Renal cortical epithelial cell (primary cell): ENCODE measurements at regions not wholly inside any gene's neighbourhood (a gene's known extent, or its start where the extent isn't known, plus 50 kb on each side); places are given as distances from the start of the nearest gene placed in this dataset.

Experiments used
- DNase-seq: peaks from one replicate; pipeline ENCODE4 v3.0.0-alpha.2; 2011; ENCODE audit warnings: low read depth

DNA sequence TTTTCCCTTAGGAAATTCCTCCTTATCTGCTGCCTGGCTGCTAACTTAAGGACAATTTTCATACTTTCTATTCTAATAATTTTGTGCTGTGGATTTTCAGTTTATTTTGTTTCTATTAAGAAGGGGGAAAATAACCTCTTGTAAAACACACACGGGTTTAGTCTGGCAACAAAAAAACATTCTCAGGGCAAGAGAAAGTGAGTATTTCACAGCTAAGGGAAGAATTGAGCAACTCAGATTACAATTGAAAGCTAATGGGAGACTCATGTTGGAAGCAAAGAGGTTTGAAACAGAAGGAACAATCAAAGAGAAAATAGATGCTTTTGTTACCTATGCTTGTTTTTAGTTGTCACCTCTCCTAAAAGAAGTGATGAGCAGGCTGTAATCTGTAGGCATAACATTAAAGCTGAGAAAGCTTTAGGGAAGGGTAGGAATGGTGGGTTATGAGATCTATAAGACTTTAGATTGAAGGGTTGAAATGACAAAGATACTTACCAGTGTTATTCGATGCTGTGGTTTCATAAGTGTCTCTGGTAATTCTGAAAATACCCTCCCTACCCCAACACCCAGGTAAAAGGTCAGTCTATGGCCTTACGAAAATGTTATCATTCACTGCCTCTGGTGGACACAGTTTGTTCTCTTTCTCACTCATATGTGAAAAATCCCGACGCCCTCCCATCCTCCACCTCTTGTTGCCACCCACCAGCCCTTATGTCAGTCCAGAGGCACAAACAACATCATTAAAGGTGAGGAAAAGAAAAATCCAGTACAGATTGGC lies 510.9 kb downstream of the TXNL1 start:
- no peak for DNase-seq

DNA sequence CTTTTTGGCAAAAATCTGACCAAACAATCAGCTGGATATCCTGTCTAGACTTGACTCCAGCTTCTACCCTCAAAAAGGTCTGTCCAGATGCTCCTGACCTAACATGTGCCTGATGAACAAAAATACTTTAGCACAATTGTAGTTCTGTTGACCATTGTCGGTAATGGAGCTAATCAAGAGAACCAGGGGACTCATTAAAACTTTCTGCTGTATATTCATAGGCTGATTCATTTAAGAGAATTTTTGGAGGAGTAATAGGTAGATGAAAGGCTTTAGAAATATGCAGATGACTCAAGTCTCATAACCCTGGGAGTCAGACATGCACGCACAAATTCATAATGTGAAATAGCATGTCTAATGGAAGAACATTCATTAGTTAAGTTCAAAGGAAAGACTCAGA lies 514.2 kb downstream of the TXNL1 start:
- no peak for DNase-seq

DNA sequence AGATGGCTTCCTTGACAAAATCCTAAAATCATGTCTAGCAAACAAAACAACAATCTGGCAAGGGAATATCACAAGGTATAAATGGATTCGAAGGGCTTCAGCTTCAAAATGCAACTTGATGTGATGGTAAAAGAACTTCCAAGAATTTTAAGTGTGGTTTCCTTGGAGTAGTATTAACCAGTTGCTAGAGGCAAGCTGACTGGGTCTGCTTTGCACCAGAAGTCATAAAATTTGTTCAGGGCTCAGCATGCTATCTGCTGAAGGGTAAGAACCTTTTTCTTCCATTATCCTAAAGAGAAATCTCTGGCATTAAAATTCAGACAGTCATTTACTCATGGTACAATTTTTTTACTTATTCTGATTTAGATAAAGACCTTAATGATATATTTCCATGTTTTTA lies 516.7 kb downstream of the TXNL1 start:
- DNase-seq = no peak

DNA sequence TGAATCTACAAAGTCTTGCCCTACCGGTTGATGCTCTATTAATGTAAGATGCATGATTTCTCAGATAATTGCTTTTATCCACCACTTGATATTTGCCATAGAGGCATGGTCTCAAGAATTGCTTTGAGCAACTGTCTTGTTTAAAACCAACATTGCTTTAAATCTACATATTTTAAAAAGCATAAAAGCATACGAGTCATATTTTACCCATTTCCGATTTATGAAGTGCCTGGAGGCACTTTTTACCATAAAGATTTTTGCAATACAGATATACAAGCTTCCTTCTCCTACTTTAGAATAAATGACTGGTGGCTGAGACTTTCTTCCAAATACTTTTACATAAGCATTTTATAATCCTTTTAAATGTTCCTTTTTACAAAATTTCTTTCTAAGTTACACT lies 517.6 kb downstream of the TXNL1 start:
- DNase-seq = no peak

DNA sequence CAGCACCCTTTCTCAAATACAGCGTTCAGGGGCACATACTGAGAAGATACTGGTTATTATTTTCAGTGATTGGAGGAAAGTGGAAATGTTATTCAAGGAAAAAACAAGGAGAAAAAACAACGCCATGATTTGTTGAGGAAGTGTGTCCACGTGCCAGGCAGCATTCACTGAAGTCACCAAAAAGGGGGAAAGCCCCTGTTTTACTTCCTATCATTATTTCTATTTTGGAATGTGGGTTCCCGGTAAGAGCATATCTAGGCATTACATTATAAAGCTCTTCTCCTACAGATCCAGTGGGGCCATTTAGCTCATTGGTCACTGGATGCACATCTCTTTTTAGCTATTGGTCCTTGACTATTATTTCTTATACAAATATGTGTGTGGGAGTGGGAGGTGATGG lies 518.7 kb downstream of the TXNL1 start:
- DNase-seq = no peak

DNA sequence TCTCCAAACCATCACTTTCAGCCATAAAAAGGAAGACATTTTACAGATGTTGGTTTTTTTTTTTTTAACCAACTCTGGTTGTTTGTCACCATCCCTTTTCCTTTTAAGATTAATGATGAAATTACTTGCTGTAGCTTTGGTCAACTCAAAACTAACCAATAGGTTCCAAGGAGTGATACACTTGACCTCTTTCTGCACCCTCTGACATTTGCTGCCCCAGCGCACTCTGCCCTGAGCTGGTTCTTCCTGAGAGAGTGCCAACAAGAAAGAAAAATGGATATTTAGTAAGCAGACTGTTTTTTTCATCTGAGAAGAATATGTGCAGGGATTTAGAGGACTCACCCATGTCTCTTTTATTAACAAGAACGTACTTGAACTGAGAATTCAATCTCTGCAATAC lies 520.0 kb downstream of the TXNL1 start:
- DNase-seq = no peak

DNA sequence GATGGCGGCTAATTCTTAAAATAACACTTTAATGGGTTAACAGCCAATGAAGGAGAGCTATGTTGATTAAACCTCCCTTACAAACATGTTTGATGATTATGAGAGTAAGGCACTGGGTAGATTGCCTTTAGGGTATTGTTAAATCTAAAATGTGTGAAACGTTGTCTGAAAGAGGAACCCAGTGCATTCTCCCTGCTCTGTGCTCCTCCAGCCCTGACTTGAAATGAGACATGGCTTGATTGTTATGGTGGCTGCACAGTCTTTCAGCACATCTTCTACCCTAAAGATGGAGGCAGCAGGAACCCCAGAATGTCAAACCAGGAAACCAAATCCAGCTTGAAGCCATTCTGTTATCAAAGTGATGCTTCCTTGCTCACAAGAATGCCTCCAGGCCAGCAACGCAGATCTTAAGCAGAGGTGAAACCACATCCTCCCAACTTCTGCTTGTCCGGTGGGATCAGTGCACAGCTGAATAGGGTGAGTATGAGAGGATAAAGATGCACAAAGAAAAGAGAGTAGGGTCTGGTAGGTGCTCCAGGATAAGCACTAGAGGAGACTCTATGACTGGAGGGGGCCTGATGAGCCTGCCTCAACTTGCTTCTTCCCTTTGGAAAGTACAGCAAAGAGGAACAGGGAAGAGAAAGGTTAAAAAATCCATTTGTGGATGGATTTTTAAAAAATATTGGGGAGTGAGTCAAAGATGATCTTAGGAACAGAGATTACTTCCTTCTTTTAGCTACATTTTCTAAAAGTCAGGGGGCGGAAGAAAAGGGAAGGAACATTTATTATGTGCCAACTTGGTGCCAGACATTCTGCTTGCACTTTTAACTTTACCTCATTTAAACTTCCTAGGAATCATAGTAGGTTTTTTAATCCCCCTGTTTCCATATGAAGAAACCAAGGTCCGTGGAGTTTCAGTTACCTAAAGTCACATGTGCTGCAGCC lies 523.0 kb downstream of the TXNL1 start:
- DNase-seq = no peak

DNA sequence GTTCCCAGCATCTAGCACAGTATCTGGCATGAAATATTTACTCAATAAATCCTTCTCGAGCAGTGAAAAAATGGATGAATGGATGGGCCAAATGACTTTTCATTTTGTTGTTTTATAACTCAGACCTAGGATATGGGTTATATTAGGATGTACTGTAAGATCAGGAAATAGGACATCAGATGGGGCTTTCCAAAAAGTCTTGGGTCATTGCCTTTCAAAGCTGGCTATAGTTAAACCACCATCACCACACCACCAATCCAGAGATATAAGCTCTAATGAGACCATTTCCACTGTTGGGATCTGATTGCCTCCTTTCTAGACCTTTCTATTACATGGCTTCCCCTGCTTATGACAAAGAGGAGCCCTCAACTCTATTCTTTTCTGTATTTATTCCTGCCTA lies 525.0 kb upstream of the TCF4 start:
- DNase-seq = no peak

DNA sequence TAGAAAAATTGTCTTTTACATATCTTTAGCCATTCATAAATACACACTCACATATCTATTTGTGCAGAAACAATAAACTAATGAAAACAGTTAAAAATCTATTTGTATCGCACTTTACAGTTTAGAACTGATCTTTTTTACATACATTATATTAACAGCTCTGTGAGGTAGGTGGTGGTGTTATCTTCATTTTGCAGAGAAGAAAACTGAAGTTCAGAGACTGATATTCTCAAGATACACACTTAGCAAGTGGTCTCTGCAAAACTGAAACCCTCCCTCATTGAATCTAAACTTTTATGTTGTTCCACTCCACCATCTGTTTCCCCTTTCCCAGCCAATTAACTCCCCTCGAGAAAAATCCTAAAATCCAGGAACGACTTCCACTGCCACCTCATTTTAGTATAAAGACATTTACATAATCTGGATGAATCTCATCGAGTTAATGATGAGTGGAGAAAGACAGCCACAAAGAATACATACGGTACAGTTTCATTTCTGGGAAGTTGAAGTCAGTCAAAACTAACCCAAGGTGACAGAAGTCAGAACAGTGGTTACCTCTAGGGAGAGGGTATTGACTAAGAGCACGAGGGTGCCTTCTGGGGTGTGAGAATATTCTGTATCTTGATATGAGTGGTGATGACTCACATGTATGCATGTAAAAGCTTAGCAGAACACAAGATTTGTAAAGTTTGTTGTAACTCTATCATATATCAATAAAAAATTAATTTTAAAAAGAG lies 524.2 kb upstream of the TCF4 start:
- DNase-seq = no peak

DNA sequence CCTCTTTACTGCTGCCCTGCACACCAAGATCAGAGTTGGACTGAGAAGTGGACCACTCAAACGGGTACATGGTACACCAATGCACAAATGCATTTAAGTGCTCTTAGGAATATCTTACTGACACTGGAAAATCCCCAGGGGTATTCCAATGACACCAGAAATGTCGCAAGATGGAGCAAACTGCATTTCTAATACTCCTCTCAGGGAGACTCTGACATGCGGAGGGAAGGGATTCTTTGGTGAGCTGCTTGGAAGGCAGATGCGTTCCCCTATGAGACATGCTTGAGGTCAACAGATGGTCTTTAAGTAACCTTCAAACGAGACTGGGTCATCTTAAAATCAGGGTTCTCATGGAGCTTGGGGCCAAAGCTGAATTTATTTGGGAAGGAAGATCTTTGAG lies 521.8 kb upstream of the TCF4 start:
- DNase-seq = no peak

DNA sequence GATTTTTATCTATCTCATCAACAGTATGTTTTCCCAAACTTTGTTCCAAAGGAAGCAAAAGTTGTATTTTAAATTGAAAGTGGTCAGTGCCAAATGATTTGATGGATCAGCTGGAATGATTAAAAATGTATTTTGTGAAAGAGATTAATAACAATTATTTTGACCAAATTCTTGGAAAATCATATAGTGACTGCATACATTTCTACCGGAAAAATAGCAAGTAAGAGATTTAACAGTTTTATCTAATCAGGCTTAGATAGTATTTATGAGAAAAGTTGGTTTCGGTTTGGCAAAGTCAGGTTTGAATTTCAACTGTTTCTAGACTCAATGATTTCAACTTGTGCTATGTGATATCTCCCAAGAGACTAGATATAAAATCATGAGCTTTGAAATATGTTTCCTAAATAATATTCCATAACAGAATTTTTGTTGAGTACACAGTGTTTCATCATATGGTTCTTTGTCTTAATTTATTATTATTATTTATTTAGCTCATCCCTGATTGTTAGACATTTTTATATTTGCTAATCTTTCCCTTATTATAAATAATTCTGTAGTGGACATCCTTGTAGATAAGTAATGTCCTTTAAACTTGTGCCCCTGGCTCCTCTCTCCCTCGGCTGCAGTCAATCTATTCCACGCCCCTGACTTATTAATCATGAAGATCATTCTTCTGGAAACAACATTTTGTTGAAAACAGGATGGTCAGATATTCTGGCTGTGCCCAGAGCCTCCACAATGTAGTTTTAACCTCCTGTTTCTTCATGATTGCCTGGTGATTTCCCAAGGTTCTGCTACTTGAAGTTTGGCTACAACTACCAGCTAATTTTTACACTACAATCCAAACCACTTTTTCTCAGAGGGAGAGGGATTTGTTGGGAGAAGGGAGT lies 520.7 kb upstream of the TCF4 start:
- DNase-seq = no peak

DNA sequence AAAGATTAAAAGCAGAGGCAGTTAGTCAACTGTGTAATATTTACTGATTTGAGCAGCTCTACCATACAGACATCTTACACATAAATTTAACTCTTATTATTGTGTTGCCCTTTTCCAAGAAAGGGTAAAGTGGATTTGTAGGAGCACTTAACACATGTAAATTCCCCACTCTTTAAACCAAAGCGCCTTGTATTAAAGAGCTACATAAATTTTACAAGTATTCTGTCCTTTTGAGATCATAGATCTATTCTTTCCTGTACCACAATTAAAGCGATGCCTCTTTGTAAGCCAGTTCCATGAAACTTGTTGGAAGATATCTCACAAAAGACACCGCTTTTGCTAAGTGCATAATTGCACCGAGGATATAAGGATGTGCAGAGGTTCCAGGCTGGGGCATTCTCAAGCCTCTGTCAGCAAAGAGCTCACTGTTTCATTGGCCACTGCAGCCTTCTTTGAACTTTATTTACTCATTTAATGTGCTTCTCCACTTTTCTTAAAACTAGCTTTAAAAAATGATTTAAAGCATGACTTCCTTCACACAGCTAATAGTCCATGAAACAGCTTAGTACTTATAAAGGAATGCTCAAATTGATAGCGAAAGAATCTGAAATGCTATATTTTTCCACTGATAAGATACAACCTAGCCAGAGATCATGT lies 520.0 kb upstream of the TCF4 start:
- DNase-seq = no peak

DNA sequence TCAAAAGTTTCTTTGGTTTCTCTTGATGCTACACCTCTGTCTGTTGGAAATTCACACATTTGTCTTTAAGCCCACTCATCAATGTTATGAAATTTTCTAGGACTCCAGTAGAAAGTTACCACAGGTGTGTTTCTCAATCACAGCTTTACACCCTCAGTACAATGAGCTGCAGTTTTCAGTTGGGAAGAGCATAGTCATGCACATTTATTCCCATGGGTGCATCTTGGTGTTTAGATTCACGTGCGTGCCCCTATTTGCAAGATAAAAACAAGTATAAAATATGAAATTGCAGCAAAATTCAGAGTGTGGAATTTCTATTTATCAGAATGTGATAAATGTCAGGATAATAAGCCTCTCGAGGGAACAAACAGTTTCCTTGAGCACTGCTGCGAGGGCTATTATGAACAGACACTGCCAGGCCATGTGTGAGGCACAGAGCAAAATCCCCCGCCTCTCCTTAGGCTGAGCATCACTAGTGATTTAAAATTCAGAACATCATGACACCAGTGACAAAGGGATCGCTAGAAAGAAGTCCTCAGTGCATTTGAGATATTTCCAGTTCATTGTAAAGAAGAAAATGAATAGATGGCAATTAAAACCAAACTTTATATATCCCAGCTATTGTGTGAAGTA lies 512.2 kb upstream of the TCF4 start:
- no peak for DNase-seq

DNA sequence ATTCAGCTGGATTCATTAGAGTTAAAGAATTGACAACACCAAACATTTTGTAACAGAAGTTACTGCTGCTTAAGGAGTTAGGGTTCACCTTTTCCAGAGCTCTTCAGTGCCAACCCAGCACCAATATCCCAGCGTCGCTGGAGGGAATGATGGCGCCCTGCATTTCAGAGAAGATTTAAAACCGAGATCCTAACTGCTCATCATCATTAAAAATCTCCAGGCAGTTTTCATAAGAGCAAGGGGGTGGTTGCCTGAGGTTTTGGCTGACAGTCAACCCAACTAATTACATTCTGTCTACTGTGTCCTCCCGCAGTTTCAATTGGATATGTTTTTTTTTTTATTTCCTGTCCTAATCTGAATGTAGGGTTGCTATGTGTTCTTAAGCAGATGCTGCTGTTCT lies 509.6 kb upstream of the TCF4 start:
- DNase-seq = no peak

DNA sequence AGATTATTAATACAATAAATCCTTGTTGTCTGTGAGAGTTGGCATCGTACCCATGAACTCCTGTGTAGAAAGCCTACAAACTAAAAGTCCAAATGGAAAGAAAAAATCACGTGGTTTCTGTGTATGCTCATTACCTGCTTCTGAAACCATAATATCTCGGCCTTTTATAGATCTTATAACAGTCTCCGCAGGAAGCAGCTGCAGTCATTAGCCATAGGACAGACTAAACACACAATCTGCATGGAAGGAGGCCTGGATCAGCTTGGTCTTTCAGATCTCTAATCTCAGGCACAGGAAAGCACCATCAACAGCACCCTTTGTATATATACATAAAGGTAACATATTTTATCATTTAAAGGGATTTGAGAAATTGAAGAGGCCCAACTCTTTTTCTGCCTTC lies 508.9 kb upstream of the TCF4 start:
- DNase-seq = no peak

DNA sequence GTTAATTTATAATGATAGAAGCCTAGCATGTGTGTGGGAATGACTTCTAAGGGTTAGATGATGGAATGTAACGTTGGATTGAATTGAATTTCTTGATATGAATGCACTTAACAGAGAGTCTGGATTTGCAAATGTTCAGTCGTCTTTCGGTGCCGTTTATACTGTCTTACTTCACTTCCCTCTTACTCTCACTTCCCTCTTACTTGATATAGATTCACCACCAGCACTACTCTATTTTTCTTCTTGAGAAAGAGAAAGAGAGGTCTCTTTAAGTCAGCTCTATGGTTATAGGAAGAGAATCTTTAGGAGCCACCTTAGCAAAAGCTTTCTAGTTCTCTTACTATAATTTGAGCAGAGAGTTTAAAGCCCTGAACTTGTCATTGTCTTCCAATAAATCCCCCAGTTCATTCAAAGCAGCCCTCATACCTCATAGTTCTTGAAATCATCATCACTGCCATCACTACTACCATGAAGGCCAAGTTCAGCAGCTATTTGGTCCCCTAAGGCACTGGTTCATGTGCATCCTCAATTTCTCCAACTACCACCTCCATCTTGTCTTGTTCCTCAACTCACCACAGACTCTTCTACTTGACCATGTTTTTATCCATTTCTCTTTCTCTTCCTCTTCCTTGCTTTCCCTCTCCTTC lies 501.7 kb upstream of the TCF4 start:
- DNase-seq = no peak

DNA sequence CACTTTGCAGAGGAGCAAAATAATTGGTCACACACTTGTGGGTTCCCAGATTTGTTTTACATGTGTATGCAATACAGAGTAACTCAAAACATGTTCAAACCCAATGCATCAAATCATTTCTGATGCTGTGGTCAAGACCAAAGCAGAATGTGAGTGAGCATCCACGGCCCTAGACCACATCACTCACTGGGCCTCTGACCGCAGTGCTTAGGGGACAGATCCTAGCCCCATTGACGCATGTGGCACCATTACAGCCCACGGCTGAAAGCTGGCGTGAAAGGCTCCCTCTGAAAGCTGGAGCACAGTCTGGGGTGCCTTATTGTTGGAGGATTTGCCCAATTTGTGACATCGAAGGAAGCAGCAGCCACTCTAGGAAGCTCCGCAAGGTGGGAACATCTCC lies 498.8 kb upstream of the TCF4 start:
- no peak for DNase-seq

DNA sequence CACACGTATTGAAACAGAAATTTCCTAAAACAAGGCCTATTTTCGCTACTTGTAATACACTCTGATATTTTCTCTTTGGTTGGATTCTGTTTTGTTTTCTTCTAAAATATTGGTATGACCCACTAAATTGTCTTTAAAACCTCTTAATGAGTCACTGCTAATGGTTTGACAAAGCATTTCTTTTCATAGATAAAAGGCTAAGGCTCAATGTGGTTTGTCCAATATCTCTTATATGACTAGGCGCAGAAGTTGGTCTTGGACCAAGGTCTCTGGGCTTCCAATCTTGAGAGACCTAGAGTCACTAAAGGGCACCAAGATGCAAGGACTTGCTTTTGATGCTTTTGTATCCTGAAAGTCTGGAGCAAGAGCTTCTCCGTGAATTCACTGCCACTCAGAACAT lies 498.2 kb upstream of the TCF4 start:
- no peak for DNase-seq

DNA sequence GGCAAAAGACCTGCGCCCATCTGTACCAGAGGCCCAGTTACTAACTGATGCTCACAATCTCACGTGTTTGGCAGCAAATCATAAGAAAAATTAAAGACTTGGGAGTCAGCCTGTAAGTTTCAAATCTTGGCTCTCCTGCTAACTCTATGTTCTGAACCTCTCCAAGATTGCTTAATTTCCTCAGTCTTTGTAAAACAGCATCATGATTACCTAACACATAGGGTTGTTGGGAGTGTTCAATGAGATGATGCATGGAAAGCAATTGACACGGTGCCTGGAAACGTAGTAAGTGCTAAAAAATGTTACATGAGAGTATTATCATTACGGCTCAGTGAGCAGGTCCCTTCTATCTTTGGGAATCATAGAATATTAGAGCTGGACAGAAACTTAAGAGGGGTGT lies 497.6 kb upstream of the TCF4 start:
- no peak for DNase-seq
